GM23338 (cell line): ENCODE measurements at regions not wholly inside any gene's neighbourhood (a gene's known extent, or its start where the extent isn't known, plus 50 kb on each side); places are given as distances from the start of the nearest gene placed in this dataset.

Experiments used
- ATAC-seq: fragments of 200-7000 bp; cut with Tn5 transposase; 3 replicates; pipeline ENCODE4 v1.9.1; 2020
- DNase-seq: peaks from one replicate; pipeline ENCODE4 v3.0.0-alpha.2; 2015; ENCODE audit warnings: low spot score
- H2AFZ ChIP-seq: fragments of 200-600 bp; sonication (generic); 2 replicates; pipeline ENCODE4 v1.8.0; 2016; ENCODE audit warnings: antibody characterized with exemption, mild to moderate bottlenecking, moderate library complexity
- H3F3A ChIP-seq: fragments of 200-600 bp; sonication (generic); replicated peaks from 2 replicates; pipeline ENCODE4 v1.8.0; 2017; ENCODE audit warnings: antibody characterized with exemption, mixed run types, low read depth
- H3K27ac ChIP-seq: fragments of 200-600 bp; sonication (generic); 2 replicates; pipeline ENCODE4 v1.6.1; 2016; ENCODE audit warnings: low read depth
- H3K27me3 ChIP-seq: fragments of 200-600 bp; sonication (generic); 2 replicates; pipeline ENCODE4 v1.8.0; 2016; ENCODE audit warnings: mild to moderate bottlenecking, mixed run types, moderate library complexity; ENCODE audit not compliant: insufficient read depth
- H3K36me3 ChIP-seq: fragments of 200-600 bp; sonication (generic); 2 replicates; pipeline ENCODE4 v1.8.0; 2016; ENCODE audit warnings: mild to moderate bottlenecking; ENCODE audit not compliant: insufficient read depth
- H3K4me1 ChIP-seq: fragments of 200-600 bp; sonication (generic); 2 replicates; pipeline ENCODE4 v1.8.0; 2016; ENCODE audit warnings: mild to moderate bottlenecking, moderate library complexity; ENCODE audit not compliant: insufficient read depth
- H3K4me2 ChIP-seq: fragments of 200-600 bp; sonication (generic); 2 replicates; pipeline ENCODE4 v1.7.1; 2017; ENCODE audit warnings: mixed run types
- H3K4me3 ChIP-seq: fragments of 200-600 bp; sonication (generic); 2 replicates; pipeline ENCODE4 v1.6.1; 2016; ENCODE audit warnings: mixed run types
- H3K79me2 ChIP-seq: fragments of 200-600 bp; sonication (generic); replicated peaks from 2 replicates; pipeline ENCODE4 v1.8.0; 2017; ENCODE audit warnings: mild to moderate bottlenecking; ENCODE audit not compliant: insufficient read depth
- H3K9me2 ChIP-seq: fragments of 200-600 bp; sonication (generic); 2 replicates; pipeline ENCODE4 v1.8.0; 2017; ENCODE audit not compliant: insufficient read depth
- H4K20me1 ChIP-seq: fragments of 200-600 bp; sonication (generic); replicated peaks from 2 replicates; pipeline ENCODE4 v1.8.0; 2017; ENCODE audit warnings: mild to moderate bottlenecking; ENCODE audit not compliant: insufficient read depth
- H3K27ac Mint-ChIP-seq: 2 replicates; pipeline ENCODE4 v1.8.0; 2020; ENCODE audit warnings: inconsistent platforms, mild to moderate bottlenecking, moderate library complexity, mixed read lengths
- H3K27me3 Mint-ChIP-seq: 3 replicates; pipeline ENCODE4 v1.8.0; 2022; ENCODE audit warnings: low read depth, mild to moderate bottlenecking, moderate library complexity, mixed read lengths, inconsistent platforms; ENCODE audit not compliant: insufficient read depth, poor library complexity
- H3K36me3 Mint-ChIP-seq: 3 replicates; pipeline ENCODE4 v1.8.0; 2021; ENCODE audit warnings: low read depth, mild to moderate bottlenecking, inconsistent platforms, moderate library complexity, mixed read lengths
- H3K4me1 Mint-ChIP-seq: 3 replicates; pipeline ENCODE4 v1.8.0; 2020; ENCODE audit warnings: mild to moderate bottlenecking, inconsistent platforms, mixed read lengths
- H3K4me3 Mint-ChIP-seq: 3 replicates; pipeline ENCODE4 v1.8.0; 2021; ENCODE audit warnings: moderate library complexity, mild to moderate bottlenecking, inconsistent platforms, mixed read lengths
- H3K9me3 Mint-ChIP-seq: 3 replicates; pipeline ENCODE4 v1.8.0; 2020; ENCODE audit warnings: moderate library complexity, mild to moderate bottlenecking, inconsistent platforms, mixed read lengths
- EZH2 ChIP-seq: fragments of 200-600 bp; sonication (generic); IDR thresholded peaks from one replicate; pipeline ENCODE4 v1.8.0; 2017; ENCODE audit warnings: antibody characterized with exemption, mild to moderate bottlenecking, low read depth; ENCODE audit not compliant: unreplicated experiment
- EZH2phosphoT487 ChIP-seq: fragments of 200-600 bp; sonication (generic); IDR thresholded peaks from one replicate; pipeline ENCODE4 v1.8.1; 2018; ENCODE audit warnings: antibody characterized with exemption; ENCODE audit not compliant: unreplicated experiment
- JUNB ChIP-seq: IDR thresholded peaks from one replicate; pipeline ENCODE4 v1.6.1; 2016; ENCODE audit warnings: antibody characterized with exemption; ENCODE audit not compliant: unreplicated experiment
- NANOG ChIP-seq: IDR thresholded peaks from 2 replicates; pipeline ENCODE4 v1.6.1; 2016; ENCODE audit warnings: antibody characterized with exemption, borderline replicate concordance
- POLR2AphosphoS5 ChIP-seq: IDR thresholded peaks from 2 replicates; pipeline ENCODE4 v1.6.1; 2016; ENCODE audit warnings: antibody characterized with exemption, low read depth
- REST ChIP-seq: IDR thresholded peaks from one replicate; pipeline ENCODE4 v1.6.1; 2018; ENCODE audit warnings: antibody characterized with exemption; ENCODE audit not compliant: unreplicated experiment
- STAT1 ChIP-seq: IDR thresholded peaks from one replicate; pipeline ENCODE4 v1.6.1; 2016; ENCODE audit warnings: antibody characterized with exemption; ENCODE audit not compliant: unreplicated experiment
- ZNF114 ChIP-seq: fragments of 250-450 bp; sonication (Bioruptor Pico); IDR thresholded peaks from 2 replicates; pipeline ENCODE4 v1.5.0; 2020; ENCODE audit warnings: mild to moderate bottlenecking, moderate library complexity
- ZNF331 ChIP-seq: fragments of 250-450 bp; sonication (Bioruptor Pico); IDR thresholded peaks from 2 replicates; pipeline ENCODE4 v1.5.0; 2020; ENCODE audit warnings: low read depth, mild to moderate bottlenecking, moderate library complexity
- ZNF462 ChIP-seq: fragments of 250-450 bp; sonication (Bioruptor Pico); IDR thresholded peaks from 2 replicates; pipeline ENCODE4 v1.5.0; 2020; ENCODE audit warnings: mild to moderate bottlenecking, moderate library complexity

GRCh38 chr4:178471994-178472393, 1029.8 kb upstream of the AGA start (continued):
- TF ChIP-seq ZNF462 (CRISPR knock-in tag), result no peak
- TF ChIP-seq ZNF114, result no peak
- no peak for TF ChIP-seq EZH2phosphoT487
- no peak for TF ChIP-seq JUNB
- no peak for TF ChIP-seq NANOG

- no peak overlapping the region for H3K27ac Mint-ChIP-seq
- Histone ChIP-seq H3K4me1 (no peaks in the 10 kb centered on the region), H3K36me3 (no peaks in the 10 kb centered on the region), H3K4me2 (no peak overlapping the region), H3K79me2 (no peaks in the 10 kb centered on the region), H3K4me3 (no peak overlapping the region), H3F3A (no peaks in the 10 kb centered on the region), H3K27ac (no peak overlapping the region), H4K20me1 (no peaks in the 10 kb centered on the region), H3K9me2 (no peaks in the 10 kb centered on the region), H2AFZ (no peak overlapping the region), H3K27me3 (no peaks in the 10 kb centered on the region)
- DNase-seq (no peak), ATAC-seq (no peak)
- H3K27me3 Mint-ChIP-seq, result no peaks in the 10 kb centered on the region
- no peaks in the 10 kb centered on the region for H3K36me3 Mint-ChIP-seq
- peaks cover 3% of the 10 kb centered on the region; the same call in 1 of the 3 replicates for H3K4me1 Mint-ChIP-seq
- no peak overlapping the region for H3K4me3 Mint-ChIP-seq
- no peaks in the 10 kb centered on the region for H3K9me3 Mint-ChIP-seq
- TF ChIP-seq STAT1 (no peak), POLR2AphosphoS5 (no peak), ZNF114 (no peak), EZH2 (no peak), JUNB (no peak), REST (no peak), EZH2phosphoT487 (no peak), ZNF331 (no peak)
Measured at GRCh38 chr4:178480105-178480504, 1037.9 kb upstream of the AGA start.
